ENCODE measurements at regions not wholly inside any gene's neighbourhood (a gene's known extent, or its start where the extent isn't known, plus 50 kb on each side); places are given as distances from the start of the nearest gene placed in this dataset.

GRCh38 chr22:48548391-48548790 is 1279.3 kb downstream of the BRD1 start:
- no peak for DNase-seq

GRCh38 chr22:48547971-48548370 is 1279.7 kb downstream of the BRD1 start:
- no peak for DNase-seq

- no peak for DNase-seq
Measured at GRCh38 chr22:48546653-48547424, 1280.8 kb downstream of the BRD1 start.

GRCh38 chr22:48545987-48546386 is 1281.7 kb downstream of the BRD1 start:
- no peak for DNase-seq

- no peak for DNase-seq
Measured at GRCh38 chr22:48541401-48542098, 1286.1 kb downstream of the BRD1 start.

- no peak for DNase-seq
Measured at GRCh38 chr22:48539261-48539660, 1288.4 kb downstream of the BRD1 start.

GRCh38 chr22:48538291-48538820 is 1289.3 kb downstream of the BRD1 start:
- no peak for DNase-seq

GRCh38 chr22:48537343-48537680 is 1290.4 kb downstream of the BRD1 start:
- no peak for DNase-seq

GRCh38 chr22:48536541-48537342 is 1290.9 kb downstream of the BRD1 start:
- DNase-seq: no peak

GRCh38 chr22:48535868-48536540 is 1291.7 kb downstream of the BRD1 start:
- DNase-seq: no peak

- DNase-seq: no peak
Measured at GRCh38 chr22:48534395-48534958, 1293.2 kb downstream of the BRD1 start.

- DNase-seq: no peak
Measured at GRCh38 chr22:48532986-48533385, 1294.7 kb downstream of the BRD1 start.

GRCh38 chr22:48531761-48532435 is 1295.8 kb downstream of the BRD1 start:
- no peak for DNase-seq

GRCh38 chr22:48531108-48531507 is 1296.6 kb downstream of the BRD1 start:
- no peak for DNase-seq

GRCh38 chr22:48530666-48531065 is 1297.0 kb downstream of the BRD1 start:
- no peak for DNase-seq

- no peak for DNase-seq
Measured at GRCh38 chr22:48528221-48528915, 1299.3 kb downstream of the BRD1 start.

GRCh38 chr22:48523761-48524160 is 1303.9 kb downstream of the BRD1 start:
- DNase-seq: no peak

- no peak for DNase-seq
Measured at GRCh38 chr22:48523091-48523490, 1304.6 kb downstream of the BRD1 start.

- no peak for DNase-seq
Measured at GRCh38 chr22:48522271-48522670, 1305.4 kb downstream of the BRD1 start.

GRCh38 chr22:48520884-48521588 is 1306.6 kb downstream of the BRD1 start:
- DNase-seq: no peak

- DNase-seq: no peak
Measured at GRCh38 chr22:48520207-48520606, 1307.5 kb downstream of the BRD1 start.
